AG04450 (cell line): ENCODE measurements at regions not wholly inside any gene's neighbourhood (a gene's known extent, or its start where the extent isn't known, plus 50 kb on each side); places are given as distances from the start of the nearest gene placed in this dataset.

Experiments used
- CTCF ChIA-PET: fragments of 300-600, 350-600 bp; formaldehyde crosslinking; extraction: SDS; loops from one replicate; lab custom pipeline; 2022; ENCODE audit warnings: antibody characterized with exemption, inconsistent platforms; lab: Charles Lee
- POLR2A ChIA-PET: fragments of 350-600 bp; formaldehyde crosslinking; extraction: SDS; loops from one replicate; lab custom pipeline; 2021; ENCODE audit warnings: antibody characterized with exemption, inconsistent platforms; lab: Yijun Ruan, JAX
- DNase-seq: peaks from one replicate; pipeline ENCODE4 v3.0.0-alpha.2; 2011; ENCODE audit warnings: low read depth, low spot score
- H3K27ac ChIP-seq: one replicate; pipeline ENCODE4 v1.5.1; 2012; ENCODE audit warnings: low read depth, low read length, control low read depth
- H3K27me3 ChIP-seq: one replicate; pipeline ENCODE4 v1.6.0; 2012; ENCODE audit warnings: low read length; ENCODE audit not compliant: control insufficient read depth, insufficient read depth
- H3K4me3 ChIP-seq: 2 replicates; pipeline ENCODE4 v1.5.1; 2011; ENCODE audit warnings: mild to moderate bottlenecking, low read depth, low read length, control low read depth
- H3K9me3 ChIP-seq: 2 replicates; pipeline ENCODE4 v1.5.1; 2012; ENCODE audit warnings: low read length; ENCODE audit not compliant: control insufficient read depth, insufficient read depth
- TF ChIP-seq, protein P1 (sequence below): IDR thresholded peaks from 2 replicates; pipeline ENCODE4 v1.5.1; 2011; ENCODE audit warnings: low read depth, low read length, control low read depth, inconsistent platforms

DNA sequence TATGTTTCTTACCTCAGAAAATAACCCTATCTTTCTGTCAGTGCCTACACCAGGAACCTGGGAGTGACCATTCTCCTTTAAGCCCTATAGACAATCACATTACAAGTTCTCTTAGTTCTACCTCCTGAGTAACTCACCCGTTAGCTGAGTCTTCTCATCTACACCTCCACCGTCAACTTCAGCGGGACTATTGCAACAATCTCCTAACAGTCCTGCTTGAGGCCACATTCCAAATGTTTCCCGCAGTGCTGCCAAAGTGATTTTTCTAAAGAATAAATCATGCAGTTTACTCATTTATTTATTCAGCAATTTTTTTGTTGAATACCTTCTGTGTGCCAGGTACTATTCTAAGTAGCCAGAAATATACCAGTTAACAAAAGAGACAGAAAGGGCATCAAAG, 285.0 kb upstream of the GRIP1 start:
- CTCF ChIA-PET, result no interaction called here
- Histone ChIP-seq H3K27me3 (no peaks in the 10 kb centered on the region), H3K4me3 (no peak overlapping the region), H3K27ac (no peak overlapping the region), H3K9me3 (no peaks in the 10 kb centered on the region)
- TF ChIP-seq, protein P1, sequence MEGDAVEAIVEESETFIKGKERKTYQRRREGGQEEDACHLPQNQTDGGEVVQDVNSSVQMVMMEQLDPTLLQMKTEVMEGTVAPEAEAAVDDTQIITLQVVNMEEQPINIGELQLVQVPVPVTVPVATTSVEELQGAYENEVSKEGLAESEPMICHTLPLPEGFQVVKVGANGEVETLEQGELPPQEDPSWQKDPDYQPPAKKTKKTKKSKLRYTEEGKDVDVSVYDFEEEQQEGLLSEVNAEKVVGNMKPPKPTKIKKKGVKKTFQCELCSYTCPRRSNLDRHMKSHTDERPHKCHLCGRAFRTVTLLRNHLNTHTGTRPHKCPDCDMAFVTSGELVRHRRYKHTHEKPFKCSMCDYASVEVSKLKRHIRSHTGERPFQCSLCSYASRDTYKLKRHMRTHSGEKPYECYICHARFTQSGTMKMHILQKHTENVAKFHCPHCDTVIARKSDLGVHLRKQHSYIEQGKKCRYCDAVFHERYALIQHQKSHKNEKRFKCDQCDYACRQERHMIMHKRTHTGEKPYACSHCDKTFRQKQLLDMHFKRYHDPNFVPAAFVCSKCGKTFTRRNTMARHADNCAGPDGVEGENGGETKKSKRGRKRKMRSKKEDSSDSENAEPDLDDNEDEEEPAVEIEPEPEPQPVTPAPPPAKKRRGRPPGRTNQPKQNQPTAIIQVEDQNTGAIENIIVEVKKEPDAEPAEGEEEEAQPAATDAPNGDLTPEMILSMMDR, result no peak
- no peak for DNase-seq
- POLR2A ChIA-PET, result no interaction called here

GRCh38 chr12:66964629-66965028, 285.8 kb upstream of the GRIP1 start:
- DNase-seq, result no peak
- ChIA-PET CTCF (no interaction called here), POLR2A (no interaction called here)
- TF ChIP-seq, protein P1, result no peak
- no peak overlapping the region for H3K27ac ChIP-seq
- no peaks in the 10 kb centered on the region for H3K9me3 ChIP-seq
- H3K27me3 ChIP-seq, result no peaks in the 10 kb centered on the region
- no peak overlapping the region for H3K4me3 ChIP-seq

GRCh38 chr12:66965621-66966020, 286.7 kb upstream of the GRIP1 start:
- no peak overlapping the region for H3K4me3 ChIP-seq
- H3K27ac ChIP-seq, result no peak overlapping the region
- H3K27me3 ChIP-seq, result no peaks in the 10 kb centered on the region
- CTCF ChIA-PET, result no interaction called here
- H3K9me3 ChIP-seq, result no peaks in the 10 kb centered on the region
- TF ChIP-seq, protein P1, result no peak
- no peak for DNase-seq
- POLR2A ChIA-PET, result no interaction called here

DNA sequence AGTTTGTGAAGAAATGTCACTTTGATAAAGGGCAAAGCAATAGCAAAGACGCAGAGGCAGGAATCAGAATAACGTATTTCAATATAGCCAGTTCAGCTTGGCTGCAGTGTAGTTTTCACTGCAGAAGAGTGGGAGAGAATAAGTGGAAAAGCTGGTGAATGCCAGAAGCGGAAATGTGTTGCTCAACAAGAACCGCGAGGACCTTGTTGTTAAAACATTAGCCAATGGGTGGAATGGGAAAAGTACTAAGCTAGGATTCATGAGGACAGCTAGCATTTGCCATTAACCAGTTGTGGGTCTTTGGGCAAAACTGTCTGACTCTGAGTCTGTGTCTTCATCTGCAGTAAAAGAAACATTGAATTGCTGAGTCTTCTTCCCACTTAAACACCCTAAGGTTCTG, 292.9 kb upstream of the GRIP1 start:
- CTCF ChIA-PET, result no interaction called here

DNA sequence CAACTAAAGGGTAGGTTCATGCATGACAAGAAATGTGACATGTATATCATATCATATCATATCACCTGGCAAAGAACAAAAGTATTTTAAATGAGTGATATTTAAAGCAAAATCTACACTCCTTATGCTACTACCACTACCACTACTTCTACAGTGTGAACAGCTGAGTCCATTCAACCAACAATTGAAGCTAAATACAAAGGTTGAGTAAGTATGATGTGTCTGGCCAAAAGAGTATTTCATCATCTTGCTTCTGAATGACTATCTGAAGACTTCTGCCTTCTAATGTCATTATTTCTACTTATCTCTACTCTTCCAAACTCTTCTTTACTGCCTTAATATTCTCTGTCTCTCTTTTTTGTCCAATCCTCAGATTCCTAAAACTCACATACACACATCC, 292.6 kb upstream of the CAND1 start:
- Histone ChIP-seq H3K27me3 (no peaks in the 10 kb centered on the region), H3K4me3 (no peak overlapping the region), H3K9me3 (no peaks in the 10 kb centered on the region), H3K27ac (no peak overlapping the region)
- no peak for DNase-seq
- CTCF ChIA-PET, result interaction anchor here (1.0 kb wide), 1 partner anchor 28 kb away, joined by 3 read pairs; no protein-coding TSS in a partner anchor
- TF ChIP-seq, protein P1, result no peak
- POLR2A ChIA-PET, result no interaction called here

More for the DNA sequence above, 292.9 kb upstream of the GRIP1 start:
- Histone ChIP-seq H3K9me3 (no peaks in the 10 kb centered on the region), H3K4me3 (no peak overlapping the region), H3K27me3 (no peaks in the 10 kb centered on the region), H3K27ac (no peak overlapping the region)
- POLR2A ChIA-PET, result no interaction called here
- no peak for DNase-seq
- TF ChIP-seq, protein P1, result no peak
